ENCODE measurements at regions not wholly inside any gene's neighbourhood (a gene's known extent, or its start where the extent isn't known, plus 50 kb on each side); places are given as distances from the start of the nearest gene placed in this dataset.
A peak's percentile ranks its signal among the peaks of the same experiment; 100 is the strongest.

GRCh38 chr14:61196792-61197191 is 84.3 kb downstream of the TMEM30B start:
- H3K4me3 ChIP-seq (ENCODE audit: insufficient read depth, low read length): no peak overlapping the region
- TF ChIP-seq CTCF (IDR thresholded peaks at IDR 0.05; ENCODE audit: extremely low read depth, low read depth, low read length): no peak
- H3K79me2 ChIP-seq (ENCODE audit: insufficient read depth, low read length): no peaks in the 10 kb centered on the region
- H4K20me1 ChIP-seq (ENCODE audit: insufficient read depth, low read length): no peaks in the 10 kb centered on the region
- no peak overlapping the region for H2AFZ ChIP-seq (ENCODE audit: low read length)
- peaks cover 5% of the 10 kb centered on the region for H3K4me1 ChIP-seq (ENCODE audit: insufficient read depth, low read length)
- no peaks in the 10 kb centered on the region for H3K9me3 ChIP-seq (ENCODE audit: low read depth, low read length)
- no peak overlapping the region for H3K4me2 ChIP-seq (ENCODE audit: insufficient read depth, low read length)
- no peak overlapping the region for H3K27ac ChIP-seq (ENCODE audit: low read depth, low read length)
- H3K36me3 ChIP-seq (ENCODE audit: insufficient read depth, low read length): no peaks in the 10 kb centered on the region
- no peak for DNase-seq (ENCODE audit: insufficient read length, low spot score, missing footprints)
- H3K27me3 ChIP-seq (ENCODE audit: insufficient read depth, low read length): peaks cover 2% of the 10 kb centered on the region

GRCh38 chr14:61196034-61196433 is 85.1 kb downstream of the TMEM30B start:
- H3K9me3 ChIP-seq (ENCODE audit: low read depth, low read length): no peaks in the 10 kb centered on the region
- peaks cover 2% of the 10 kb centered on the region for H3K27me3 ChIP-seq (ENCODE audit: insufficient read depth, low read length)
- no peak overlapping the region for H3K4me2 ChIP-seq (ENCODE audit: insufficient read depth, low read length)
- H3K79me2 ChIP-seq (ENCODE audit: insufficient read depth, low read length): no peaks in the 10 kb centered on the region
- H2AFZ ChIP-seq (ENCODE audit: low read length): no peak overlapping the region
- no peak overlapping the region for H3K27ac ChIP-seq (ENCODE audit: low read depth, low read length)
- H3K4me1 ChIP-seq (ENCODE audit: insufficient read depth, low read length): peaks cover 5% of the 10 kb centered on the region
- no peaks in the 10 kb centered on the region for H4K20me1 ChIP-seq (ENCODE audit: insufficient read depth, low read length)
- H3K4me3 ChIP-seq (ENCODE audit: insufficient read depth, low read length): no peak overlapping the region
- peak; percentile 21 for TF ChIP-seq CTCF (IDR thresholded peaks at IDR 0.05; ENCODE audit: extremely low read depth, low read depth, low read length)
- H3K36me3 ChIP-seq (ENCODE audit: insufficient read depth, low read length): no peaks in the 10 kb centered on the region
- no peak for DNase-seq (ENCODE audit: insufficient read length, low spot score, missing footprints)

GRCh38 chr14:61193476-61193875 is 87.7 kb downstream of the TMEM30B start:
- Histone ChIP-seq H3K79me2 (ENCODE audit: insufficient read depth, low read length) (no peaks in the 10 kb centered on the region), H3K27ac (ENCODE audit: low read depth, low read length) (no peak overlapping the region), H3K9me3 (ENCODE audit: low read depth, low read length) (no peaks in the 10 kb centered on the region), H3K4me3 (ENCODE audit: insufficient read depth, low read length) (no peak overlapping the region), H3K4me1 (ENCODE audit: insufficient read depth, low read length) (peaks cover 18% of the 10 kb centered on the region), H3K4me2 (ENCODE audit: insufficient read depth, low read length) (no peak overlapping the region), H3K27me3 (ENCODE audit: insufficient read depth, low read length) (no peaks in the 10 kb centered on the region), H3K36me3 (ENCODE audit: insufficient read depth, low read length) (no peaks in the 10 kb centered on the region), H4K20me1 (ENCODE audit: insufficient read depth, low read length) (no peaks in the 10 kb centered on the region), H2AFZ (ENCODE audit: low read length) (no peak overlapping the region)
- TF ChIP-seq CTCF (IDR thresholded peaks at IDR 0.05; ENCODE audit: extremely low read depth, low read depth, low read length): no peak
- DNase-seq (ENCODE audit: insufficient read length, low spot score, missing footprints): no peak

- Histone ChIP-seq H3K4me3 (ENCODE audit: insufficient read depth, low read length) (no peak overlapping the region), H4K20me1 (ENCODE audit: insufficient read depth, low read length) (no peaks in the 10 kb centered on the region), H3K27ac (ENCODE audit: low read depth, low read length) (no peak overlapping the region), H3K36me3 (ENCODE audit: insufficient read depth, low read length) (no peaks in the 10 kb centered on the region), H3K4me1 (ENCODE audit: insufficient read depth, low read length) (peaks cover 18% of the 10 kb centered on the region), H3K79me2 (ENCODE audit: insufficient read depth, low read length) (no peaks in the 10 kb centered on the region), H3K9me3 (ENCODE audit: low read depth, low read length) (no peaks in the 10 kb centered on the region), H3K27me3 (ENCODE audit: insufficient read depth, low read length) (no peaks in the 10 kb centered on the region), H2AFZ (ENCODE audit: low read length) (no peak overlapping the region), H3K4me2 (ENCODE audit: insufficient read depth, low read length) (no peak overlapping the region)
- no peak for DNase-seq (ENCODE audit: insufficient read length, low spot score, missing footprints)
- TF ChIP-seq CTCF (IDR thresholded peaks at IDR 0.05; ENCODE audit: extremely low read depth, low read depth, low read length): no peak
These were observed 88.1 kb downstream of the TMEM30B start for GRCh38 chr14:61192989-61193388.
